ENCODE measurements at regions not wholly inside any gene's neighbourhood (a gene's known extent, or its start where the extent isn't known, plus 50 kb on each side); places are given as distances from the start of the nearest gene placed in this dataset.

DNA sequence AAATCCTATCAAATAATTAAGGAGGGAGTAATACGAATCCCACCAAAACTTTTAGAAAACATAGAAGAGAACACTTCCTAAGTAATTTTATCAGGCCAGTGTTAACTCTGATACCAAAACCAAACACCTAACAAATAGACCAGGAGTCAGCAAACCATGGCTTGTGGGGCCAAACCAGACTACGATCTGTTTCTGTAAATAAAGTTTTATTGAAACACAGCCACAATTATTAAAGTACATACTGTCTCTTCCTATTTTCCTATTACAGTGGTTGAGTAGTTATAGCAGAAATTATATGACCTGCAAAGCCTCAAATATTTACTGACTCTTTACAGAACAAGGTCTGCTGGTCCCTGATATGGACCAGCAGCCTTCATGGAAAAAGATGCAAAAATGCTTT is 73.1 kb upstream of the ELN start:
- TF ChIP-seq, protein P1, sequence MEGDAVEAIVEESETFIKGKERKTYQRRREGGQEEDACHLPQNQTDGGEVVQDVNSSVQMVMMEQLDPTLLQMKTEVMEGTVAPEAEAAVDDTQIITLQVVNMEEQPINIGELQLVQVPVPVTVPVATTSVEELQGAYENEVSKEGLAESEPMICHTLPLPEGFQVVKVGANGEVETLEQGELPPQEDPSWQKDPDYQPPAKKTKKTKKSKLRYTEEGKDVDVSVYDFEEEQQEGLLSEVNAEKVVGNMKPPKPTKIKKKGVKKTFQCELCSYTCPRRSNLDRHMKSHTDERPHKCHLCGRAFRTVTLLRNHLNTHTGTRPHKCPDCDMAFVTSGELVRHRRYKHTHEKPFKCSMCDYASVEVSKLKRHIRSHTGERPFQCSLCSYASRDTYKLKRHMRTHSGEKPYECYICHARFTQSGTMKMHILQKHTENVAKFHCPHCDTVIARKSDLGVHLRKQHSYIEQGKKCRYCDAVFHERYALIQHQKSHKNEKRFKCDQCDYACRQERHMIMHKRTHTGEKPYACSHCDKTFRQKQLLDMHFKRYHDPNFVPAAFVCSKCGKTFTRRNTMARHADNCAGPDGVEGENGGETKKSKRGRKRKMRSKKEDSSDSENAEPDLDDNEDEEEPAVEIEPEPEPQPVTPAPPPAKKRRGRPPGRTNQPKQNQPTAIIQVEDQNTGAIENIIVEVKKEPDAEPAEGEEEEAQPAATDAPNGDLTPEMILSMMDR (conservative IDR thresholded peaks at IDR 0.05; ENCODE audit: low read depth, low read length), result no peak
- TF ChIP-seq RCOR1 (IDR thresholded peaks at IDR 0.05; ENCODE audit: insufficient replicate concordance, low read length) (no peak), POLR2A (IDR thresholded peaks at IDR 0.05; ENCODE audit: low read depth, low read length) (no peak), MXI1 (IDR thresholded peaks at IDR 0.05; ENCODE audit: borderline replicate concordance, low read depth, low read length) (no peak), CEBPB (IDR thresholded peaks at IDR 0.05; ENCODE audit: low read depth, low read length) (no peak), NFE2L2 (IDR thresholded peaks at IDR 0.05; ENCODE audit: low read depth, low read length) (no peak), FOS (IDR thresholded peaks at IDR 0.05; ENCODE audit: low read depth, low read length) (no peak)
- TF ChIP-seq, protein P2, sequence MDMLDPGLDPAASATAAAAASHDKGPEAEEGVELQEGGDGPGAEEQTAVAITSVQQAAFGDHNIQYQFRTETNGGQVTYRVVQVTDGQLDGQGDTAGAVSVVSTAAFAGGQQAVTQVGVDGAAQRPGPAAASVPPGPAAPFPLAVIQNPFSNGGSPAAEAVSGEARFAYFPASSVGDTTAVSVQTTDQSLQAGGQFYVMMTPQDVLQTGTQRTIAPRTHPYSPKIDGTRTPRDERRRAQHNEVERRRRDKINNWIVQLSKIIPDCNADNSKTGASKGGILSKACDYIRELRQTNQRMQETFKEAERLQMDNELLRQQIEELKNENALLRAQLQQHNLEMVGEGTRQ (IDR thresholded peaks at IDR 0.05; ENCODE audit: low read depth, low read length), result no peak
- TF ChIP-seq, protein P3, sequence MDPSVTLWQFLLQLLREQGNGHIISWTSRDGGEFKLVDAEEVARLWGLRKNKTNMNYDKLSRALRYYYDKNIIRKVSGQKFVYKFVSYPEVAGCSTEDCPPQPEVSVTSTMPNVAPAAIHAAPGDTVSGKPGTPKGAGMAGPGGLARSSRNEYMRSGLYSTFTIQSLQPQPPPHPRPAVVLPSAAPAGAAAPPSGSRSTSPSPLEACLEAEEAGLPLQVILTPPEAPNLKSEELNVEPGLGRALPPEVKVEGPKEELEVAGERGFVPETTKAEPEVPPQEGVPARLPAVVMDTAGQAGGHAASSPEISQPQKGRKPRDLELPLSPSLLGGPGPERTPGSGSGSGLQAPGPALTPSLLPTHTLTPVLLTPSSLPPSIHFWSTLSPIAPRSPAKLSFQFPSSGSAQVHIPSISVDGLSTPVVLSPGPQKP (IDR thresholded peaks at IDR 0.05; ENCODE audit: borderline replicate concordance, low read depth, low read length), result no peak

Measured in IMR-90 (cell line).